ENCODE measurements at regions not wholly inside any gene's neighbourhood (a gene's known extent, or its start where the extent isn't known, plus 50 kb on each side); places are given as distances from the start of the nearest gene placed in this dataset.
"Not testable (repeated sequence)": the region's sequence is repeated elsewhere in the genome, so short reads cannot be mapped to it uniquely, and the experiment has no call there.

DNA sequence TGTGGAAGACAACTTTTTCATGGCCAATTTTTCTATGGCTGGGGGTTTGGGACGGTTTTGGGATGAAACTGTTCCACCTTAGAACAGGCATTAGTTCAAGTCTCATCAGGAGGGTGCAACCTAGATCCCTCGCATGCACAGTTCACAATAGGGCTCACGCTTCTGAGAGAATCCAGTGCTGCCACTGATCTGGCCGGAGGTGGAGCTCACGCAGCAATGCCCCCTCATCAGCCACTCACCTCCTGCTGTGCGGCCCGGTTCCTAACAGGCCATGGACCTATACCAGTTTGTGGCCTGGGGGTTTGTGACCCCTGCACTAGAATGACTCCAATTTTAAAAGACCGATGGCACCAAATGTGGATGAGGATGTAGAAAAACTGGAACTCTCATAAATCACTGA is 127.2 kb upstream of the IER5L start:
- POLR2A ChIA-PET = no interaction called here
- CTCF ChIA-PET = no interaction called here

DNA sequence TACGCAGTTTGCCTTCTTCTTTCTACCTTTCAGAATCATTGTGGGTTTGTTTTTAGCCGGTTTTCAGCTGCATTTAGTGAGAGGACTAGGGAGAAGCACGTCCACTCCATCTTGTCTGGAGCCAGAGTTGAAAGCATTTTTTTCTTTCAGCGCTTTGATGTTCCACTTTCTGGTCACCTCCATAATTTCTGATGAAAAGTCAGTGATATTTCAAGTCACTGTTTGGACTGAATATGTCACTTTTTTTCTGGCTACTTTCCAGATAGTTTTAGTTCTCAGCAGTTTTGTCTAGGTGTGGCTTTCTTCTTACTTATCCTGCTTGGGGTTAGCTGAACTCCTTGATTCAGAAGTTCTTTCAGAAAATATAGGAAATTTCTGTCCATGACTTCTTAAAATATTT is 123.9 kb upstream of the IER5L start:
- POLR2A ChIA-PET = no interaction called here

DNA sequence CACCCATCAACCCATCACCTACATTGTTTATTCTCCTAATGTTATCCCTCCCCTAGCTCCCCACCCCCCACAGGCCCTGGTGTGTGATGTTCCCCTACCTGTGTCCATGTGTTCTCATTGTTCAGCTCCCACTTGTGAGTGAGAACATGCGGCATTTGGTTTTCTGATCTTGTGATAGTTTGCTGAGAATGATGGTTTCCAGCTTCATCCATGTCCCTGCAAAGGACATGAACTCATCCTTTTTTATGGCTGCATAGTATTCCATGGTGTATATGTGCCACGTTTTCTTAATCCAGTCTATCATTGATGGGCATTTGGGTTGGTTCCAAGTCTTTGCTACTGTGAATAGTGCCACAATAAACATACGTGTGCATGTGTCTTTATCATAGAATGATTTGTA is 118.1 kb upstream of the IER5L start:
- CTCF ChIA-PET, POLR2A ChIA-PET: not testable (repeated sequence)

More for the DNA sequence above, 123.9 kb upstream of the IER5L start:
- CTCF ChIA-PET = no interaction called here

DNA sequence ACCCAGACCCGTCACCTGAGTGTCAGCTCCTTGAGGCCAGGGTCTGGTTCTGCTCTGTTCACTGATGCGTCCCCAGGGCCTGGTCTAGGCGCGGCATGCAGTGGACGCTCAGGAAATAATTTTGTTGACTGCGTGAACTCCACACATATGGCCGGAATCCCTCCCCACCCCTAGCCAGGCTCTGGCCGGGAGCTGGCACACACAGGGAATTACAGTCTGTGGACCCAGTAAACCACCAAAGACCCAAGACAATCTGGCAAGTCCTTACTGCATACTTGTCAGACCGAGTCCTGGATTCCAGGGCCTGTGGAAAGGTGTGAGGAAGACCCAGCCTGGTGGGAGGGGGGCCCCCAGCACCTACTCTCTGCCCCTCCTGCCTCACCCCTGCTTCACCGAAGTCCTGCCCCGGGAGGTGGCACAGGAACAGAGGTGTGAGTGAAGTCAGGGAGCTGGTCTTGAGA is 113.0 kb upstream of the IER5L start:
- ChIA-PET CTCF (no interaction called here), POLR2A (no interaction called here)

DNA sequence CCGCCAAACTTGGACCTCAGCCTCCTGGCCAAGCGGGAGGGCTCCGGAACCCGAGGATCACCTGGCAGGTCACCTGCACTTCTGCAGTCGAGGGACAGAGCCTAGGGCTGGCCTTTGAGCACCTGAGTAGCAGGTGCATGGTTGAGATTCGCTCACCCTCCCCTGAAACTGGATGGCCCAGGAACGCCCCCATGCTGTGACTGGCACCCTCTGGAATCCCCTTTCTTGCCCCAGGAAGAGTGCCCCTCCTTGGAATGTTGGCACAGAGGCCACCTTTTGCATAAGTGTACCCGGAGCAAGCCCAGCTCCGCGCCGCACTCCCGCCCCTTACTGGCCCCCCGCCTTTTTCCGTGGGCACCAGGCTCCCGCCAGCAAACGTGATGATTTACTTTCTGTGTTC is 112.5 kb upstream of the IER5L start:
- POLR2A ChIA-PET = no interaction called here
- CTCF ChIA-PET = no interaction called here

DNA sequence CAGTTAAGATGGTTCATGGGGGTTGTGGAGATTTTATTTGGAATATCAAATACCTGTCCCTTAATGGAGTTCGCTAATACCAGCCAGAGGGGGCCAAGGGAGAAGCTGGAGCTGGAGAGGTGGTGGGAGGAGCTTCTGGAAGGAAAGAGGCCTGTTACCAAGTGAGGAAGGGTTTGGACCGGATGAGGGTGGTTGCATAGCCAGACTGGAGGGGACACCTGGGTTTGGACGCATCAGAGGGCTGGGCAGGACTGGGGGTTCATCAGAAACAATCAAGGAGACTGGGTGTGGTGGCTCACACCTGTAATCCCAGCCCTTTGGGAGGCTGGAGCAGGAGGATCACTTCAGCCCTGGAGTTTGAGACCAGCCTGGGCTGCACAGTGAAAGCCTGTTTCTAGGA is 111.8 kb upstream of the IER5L start:
- CTCF ChIA-PET = no interaction called here
- POLR2A ChIA-PET = no interaction called here

DNA sequence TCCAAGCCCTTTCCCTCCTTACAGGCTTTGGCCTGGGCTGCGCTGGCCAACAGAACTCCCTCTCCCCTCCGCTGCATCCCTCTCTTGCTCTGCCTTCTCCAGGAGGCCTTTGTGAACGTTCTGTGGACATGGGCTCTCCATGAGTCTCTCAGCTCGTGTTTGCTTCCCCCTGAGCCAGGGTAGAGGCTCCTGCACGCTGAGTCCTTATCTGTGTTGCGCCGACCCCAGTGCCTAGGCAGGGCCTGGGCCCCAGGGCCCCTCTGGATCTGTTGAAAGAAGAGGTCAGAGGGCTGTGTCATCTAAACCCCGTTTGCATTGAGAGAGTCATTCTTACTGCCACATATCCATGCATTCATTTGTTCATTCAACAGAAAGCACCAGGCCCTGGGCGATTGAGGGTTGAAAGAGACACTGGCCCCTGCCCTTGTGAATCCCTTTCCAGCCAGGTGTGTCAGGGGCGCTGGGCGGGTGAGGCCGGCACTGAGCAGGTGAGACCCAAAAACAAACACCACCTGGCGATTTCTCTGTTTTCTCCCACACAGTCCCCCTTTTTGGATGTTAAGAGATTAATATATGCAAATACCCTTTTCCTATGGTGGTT is 111.2 kb upstream of the IER5L start:
- ChIA-PET CTCF (no interaction called here), POLR2A (no interaction called here)

DNA sequence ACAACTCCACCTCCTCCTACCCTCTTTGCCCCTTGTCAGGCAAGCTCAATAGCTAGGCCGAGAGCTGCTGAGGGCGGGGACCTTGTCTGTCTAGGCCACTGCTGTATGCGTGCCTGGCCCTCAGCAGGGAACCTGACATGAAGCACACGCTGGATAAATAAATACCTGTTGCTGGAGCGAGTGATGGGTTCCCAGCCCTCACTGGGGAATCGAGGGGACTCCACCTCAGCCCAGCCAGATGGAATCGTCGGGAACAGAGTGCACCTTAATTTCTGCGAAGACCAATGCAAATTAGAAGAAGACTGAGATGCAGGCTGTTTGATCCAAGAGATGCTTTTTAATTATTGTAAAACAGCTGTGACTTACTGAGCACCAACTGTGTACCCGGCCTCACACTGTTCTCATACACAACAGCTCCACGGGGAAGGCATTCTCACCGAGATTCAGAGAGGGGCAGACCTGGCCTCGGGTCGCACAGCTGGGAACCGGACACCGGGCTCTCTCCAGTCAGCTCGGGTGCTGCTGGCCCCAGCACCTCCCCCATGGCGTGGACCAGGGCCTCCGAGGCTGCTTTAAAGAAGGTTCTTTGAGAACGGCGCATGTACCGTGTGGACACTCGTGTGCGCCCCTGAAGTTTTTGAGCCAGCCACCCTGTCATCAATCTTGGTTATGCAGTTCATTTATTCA is 109.7 kb upstream of the IER5L start:
- ChIA-PET CTCF (interaction anchor here (0.6 kb wide), 1 partner anchor 11 kb away, joined by 3 read pairs; no protein-coding TSS in a partner anchor), POLR2A (no interaction called here)

DNA sequence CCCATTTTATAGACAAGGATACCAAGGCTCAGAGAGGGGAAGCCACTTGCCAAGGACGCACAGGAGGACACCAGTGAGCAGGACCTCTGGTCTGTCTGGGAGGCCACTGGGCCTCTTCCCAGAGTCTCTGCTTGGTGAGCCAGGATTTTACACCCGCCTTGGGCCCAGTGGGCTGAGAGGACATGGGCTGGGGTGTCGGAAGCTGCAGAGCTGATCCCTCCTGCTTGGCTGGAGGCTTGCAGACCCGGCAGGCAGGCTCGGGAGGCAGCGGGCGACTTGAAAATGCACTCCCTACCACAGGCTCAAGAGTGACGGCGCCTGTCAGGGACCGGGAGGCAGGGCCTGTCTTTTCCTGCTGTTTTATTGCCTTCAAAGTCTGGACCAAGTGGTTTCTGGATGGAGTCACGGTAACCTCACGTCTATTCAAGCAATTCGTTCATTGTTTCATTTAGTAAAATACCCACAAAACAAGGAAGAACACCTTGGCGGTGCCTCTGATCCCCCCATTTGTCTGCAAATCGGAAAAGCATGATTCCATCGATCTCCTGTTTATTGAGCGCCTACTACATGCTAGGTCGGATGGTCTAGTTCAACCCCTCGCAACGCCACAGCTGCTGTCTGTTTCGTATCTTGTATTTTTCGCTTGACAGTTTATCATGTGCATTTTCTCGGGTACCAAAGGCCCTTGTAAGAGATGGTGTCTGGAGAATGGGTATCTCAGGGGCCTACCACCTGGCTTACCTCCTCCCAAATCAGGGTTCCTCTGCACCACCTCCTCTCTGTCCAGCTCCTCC is 108.1 kb upstream of the IER5L start:
- CTCF ChIA-PET = no interaction called here
- POLR2A ChIA-PET = no interaction called here

DNA sequence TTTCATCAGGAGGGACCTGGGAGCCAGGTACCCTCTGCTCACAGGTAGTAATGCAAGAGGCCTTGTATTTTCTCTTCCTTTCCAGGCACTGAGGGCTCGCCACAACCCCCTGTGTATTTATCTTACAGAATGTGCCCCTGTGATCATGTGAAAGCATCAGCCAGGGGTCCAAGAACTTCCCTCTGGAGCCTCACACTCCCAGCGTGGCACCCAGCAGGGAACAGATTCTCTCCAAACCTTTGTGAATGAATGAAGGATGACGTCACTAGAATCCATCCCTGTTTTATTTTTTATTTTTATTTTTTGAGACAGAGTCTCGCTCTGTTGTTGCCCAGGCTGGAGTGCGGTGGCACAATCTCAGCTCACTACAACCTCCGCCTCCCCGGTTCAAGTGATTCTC is 107.3 kb upstream of the IER5L start:
- ChIA-PET POLR2A (no interaction called here), CTCF (no interaction called here)

DNA sequence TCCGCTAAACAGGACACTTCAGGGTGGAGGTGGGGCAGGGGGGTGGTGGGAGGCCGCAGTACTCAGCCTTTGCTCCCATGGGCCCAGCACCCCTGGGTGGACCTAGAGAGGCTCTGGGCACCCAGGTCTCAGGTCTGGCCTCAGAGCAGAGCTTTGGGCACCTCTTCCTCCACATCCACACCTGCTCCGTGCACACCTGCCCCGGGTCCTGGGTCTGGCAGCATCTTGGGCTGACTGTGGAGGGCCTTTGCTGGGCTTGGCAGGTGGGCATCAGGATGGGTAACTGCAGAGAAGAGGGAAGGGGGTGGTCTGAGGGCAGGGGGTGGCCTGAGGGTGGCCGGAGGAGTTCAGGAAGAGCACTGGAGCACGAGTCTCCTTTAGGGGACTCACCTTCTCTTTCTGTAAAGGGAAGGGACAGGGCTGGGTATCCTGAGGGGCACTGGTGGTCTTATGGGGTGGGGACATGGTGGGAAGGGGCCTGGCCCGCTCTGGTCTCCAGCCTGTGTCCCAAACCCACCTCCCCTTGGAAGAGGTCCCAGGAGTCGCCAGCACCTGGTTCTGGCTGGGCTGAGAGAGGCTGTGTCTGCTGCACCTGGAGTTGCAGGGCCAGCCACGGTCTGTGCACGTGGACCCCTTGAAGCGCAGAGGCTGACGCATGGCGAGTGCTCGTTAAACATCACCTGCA is 106.7 kb upstream of the IER5L start:
- CTCF ChIA-PET = no interaction called here
- POLR2A ChIA-PET = no interaction called here

DNA sequence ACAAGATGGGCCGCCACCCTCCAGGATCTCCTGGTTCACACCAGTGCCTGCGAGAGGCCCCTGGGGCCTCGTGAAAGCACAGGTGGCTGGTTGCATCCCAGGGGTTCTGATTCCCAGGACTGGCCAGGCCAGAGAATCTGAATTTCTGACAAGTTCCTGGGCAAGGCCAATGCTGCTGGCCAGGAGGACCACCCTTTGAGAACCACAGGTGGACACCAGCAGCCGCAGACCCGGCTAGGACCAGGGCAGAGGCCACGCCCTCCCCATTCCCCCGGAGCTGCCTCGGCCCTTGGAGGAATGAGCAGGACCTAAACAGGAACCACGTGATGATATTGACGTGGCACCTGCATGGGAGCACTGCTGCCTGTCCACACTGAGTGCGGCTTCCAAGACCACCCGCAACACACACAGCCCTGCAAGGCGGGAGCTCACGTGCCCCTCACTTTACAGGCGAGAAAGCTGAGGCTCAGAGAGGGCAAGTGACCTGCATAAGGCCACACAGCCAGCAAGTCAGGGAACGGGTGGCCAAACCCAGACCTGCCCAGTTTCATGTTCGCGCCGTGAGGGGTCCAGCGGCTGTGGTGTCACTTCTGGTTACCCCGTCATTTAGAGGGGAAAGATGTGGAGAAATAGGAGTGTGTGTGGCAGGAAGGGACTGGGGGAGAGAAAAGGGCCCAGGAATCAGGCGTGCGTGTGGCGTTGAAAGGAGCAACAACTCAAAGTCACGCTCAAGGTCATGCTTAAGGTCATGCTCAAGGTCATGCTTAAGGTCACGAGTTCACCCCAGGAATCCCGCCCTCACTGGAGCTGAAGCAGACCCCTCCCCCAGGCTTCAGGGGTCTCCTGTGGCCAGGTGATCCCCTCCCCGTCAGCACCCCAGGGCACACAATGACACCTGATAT is 105.9 kb upstream of the IER5L start:
- ChIA-PET CTCF (interaction anchor here (0.6 kb wide), 1 partner anchor 56 kb away, joined by 3 read pairs; no protein-coding TSS in a partner anchor), POLR2A (no interaction called here)

DNA sequence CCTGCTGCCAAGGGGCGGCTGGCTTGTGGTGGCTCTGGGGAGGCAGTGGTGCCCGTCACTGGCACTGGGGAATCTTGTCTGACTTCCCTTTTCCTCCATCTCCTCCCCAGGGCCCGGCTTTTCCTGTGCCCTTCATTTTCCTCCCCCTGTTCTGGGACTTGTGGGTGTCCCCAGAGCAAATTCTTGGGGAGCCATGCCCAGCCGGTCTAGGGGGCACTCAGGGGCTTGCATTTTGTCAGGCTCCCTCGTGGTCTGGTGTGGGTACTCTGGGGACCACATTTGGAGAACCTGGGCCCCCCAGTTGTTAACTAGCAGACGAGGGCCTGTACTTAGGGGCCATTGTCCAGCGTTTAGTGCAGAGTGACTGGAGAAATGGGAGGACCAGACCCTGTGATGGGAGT is 105.2 kb upstream of the IER5L start:
- ChIA-PET POLR2A (no interaction called here), CTCF (interaction anchor here (0.6 kb wide), 1 partner anchor 55 kb away, joined by 3 read pairs; no protein-coding TSS in a partner anchor)

DNA sequence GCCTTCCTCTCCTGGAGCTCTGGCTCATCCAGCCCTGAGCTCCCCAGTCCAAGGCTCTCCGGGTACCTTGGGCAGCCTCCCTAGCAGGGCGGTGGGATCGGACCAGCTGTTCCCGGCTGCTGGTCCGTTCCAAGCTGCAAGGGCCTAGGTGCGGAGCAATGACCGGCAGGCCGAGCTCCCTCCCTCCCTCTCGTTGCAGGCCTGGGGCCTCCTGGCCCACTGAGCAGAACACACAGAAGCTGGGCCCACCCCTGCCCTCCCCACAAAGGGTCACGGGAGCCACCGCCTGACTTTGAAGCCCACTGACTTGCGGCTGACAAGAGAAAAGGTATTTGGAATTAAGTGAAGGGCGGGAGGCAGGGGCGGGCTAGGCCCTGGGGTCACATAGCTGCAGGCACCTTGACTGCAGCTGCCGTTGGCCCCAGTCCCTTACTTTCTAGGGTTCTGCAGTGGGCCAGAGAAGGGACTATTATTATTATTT is 104.7 kb upstream of the IER5L start:
- CTCF ChIA-PET = interaction anchor here (1.0 kb wide), 1 partner anchor 341 kb away, joined by 3 read pairs; no protein-coding TSS in a partner anchor
- POLR2A ChIA-PET = no interaction called here

DNA sequence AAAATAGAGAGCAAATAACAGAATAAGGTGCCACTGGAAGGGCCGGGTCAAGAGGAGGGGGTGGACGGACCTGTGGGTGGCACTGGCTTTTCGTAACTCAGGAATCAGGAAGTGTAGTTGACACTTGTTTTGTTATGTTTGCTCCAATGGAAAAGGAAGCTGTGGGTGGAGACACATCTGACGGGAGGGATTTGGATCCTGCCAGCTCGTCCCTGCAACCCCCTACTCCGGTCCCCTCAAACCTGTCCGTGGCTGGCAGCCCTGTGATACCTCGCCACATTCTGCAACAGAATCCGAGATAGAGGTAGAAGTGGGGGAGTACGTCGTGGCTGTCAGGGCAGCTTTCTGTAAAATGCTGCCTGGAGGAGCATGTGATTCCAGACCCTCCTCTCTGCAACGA is 104.2 kb upstream of the IER5L start:
- POLR2A ChIA-PET = no interaction called here
- CTCF ChIA-PET = interaction anchor here (1.0 kb wide), 1 partner anchor 342 kb away, joined by 3 read pairs; no protein-coding TSS in a partner anchor

DNA sequence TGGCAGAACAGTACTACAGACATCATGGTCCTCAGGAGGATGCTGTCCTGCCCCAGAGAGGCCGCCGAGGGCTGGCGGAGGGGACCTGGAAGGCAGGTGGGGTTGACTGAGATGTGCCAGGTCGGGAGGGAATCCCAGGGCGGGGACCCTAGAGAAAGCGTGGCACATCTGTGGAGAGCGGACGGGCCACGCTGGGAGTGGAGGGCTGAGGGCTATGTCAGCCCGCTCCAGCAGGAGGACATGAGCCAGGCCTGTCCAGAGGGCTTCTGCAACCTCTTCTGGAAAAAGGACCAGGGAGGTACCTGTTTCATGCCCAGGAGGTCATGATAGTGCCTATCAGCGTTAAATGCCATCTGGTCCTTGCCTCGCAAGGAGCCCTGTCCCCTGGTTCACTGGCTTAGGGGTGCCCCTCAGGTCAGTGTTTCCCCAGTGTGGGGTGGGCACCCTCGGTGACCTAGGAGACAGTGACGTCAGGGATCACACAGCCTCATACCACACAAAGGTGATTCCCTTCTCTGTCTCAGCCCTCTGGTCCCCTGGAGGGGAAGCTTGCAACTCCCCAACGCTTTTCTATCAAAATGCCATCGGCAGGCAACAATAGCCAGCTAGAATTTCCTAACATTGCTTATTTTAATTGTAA is 103.6 kb upstream of the IER5L start:
- ChIA-PET CTCF (interaction anchor here (1.0 kb wide), 1 partner anchor 343 kb away, joined by 3 read pairs; no protein-coding TSS in a partner anchor), POLR2A (no interaction called here)

DNA sequence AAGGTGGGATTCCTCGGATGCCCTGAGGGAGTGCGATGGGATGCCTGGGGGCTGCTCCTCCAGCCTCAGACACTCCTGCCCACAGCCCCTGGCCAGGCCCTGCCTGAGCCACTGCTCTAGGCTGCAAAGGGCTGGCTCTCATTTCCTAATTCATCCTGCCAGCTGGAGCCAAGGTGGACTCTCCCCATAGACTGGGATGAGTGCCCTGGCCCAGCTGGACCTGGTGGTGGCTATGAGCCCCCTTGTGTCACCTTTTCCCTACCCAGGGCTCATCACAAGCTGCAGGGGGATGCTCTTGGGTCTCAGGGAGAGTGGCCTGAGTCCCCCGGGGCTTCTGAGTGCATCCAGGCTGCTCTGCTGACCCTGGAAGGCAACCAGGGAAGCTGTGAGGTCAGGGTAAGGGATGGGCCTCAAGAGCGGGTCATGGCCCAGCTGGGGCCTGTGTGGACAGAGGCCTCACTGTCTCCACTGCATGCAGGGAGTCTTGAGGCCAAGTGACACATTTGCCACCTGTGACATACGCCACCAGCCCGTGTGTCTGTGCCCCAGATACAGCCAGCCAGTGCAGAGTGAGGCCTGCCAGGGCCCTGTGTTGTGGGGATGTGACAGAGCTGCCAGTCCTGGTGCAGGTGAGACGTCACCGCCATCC is 102.7 kb upstream of the IER5L start:
- POLR2A ChIA-PET = no interaction called here
- CTCF ChIA-PET = no interaction called here

DNA sequence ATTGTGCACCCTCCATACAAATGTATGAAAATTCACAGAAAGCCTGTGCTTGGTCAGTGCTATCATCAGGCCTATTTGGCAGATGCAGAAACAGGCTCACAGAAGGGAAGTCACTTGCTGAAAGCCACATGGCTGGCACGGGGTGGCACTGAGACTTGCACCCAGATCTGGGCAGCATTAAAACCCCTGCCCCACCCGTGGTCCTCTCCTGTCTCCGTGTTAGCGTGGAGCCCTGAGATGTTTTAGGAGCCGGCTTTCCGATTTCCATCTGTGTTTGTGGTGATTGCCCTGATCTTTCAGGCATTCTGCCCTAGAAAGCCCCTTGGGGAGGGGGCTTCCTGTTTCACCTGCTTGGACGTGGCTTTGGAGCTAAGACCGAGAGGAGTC is 102.2 kb upstream of the IER5L start:
- ChIA-PET CTCF (no interaction called here), POLR2A (no interaction called here)

Data from activated CD8-positive, alpha-beta memory T cell treated with anti-CD3 and anti-CD28 coated beads for 36 hours (primary cell).